Ishikawa (cell line): ENCODE measurements at regions not wholly inside any gene's neighbourhood (a gene's known extent, or its start where the extent isn't known, plus 50 kb on each side); places are given as distances from the start of the nearest gene placed in this dataset.

Experiments used
- CEBPB ChIP-seq: IDR thresholded peaks from 2 replicates; pipeline ENCODE4 v1.6.1; 2012
- CREB1 ChIP-seq: IDR thresholded peaks from 2 replicates; pipeline ENCODE4 v1.6.1; 2012; ENCODE audit warnings: low read depth
- EGR1 ChIP-seq: IDR thresholded peaks from 2 replicates; pipeline ENCODE4 v1.6.1; 2012
- EP300 ChIP-seq: IDR thresholded peaks from 2 replicates; pipeline ENCODE4 v1.6.1; 2012; ENCODE audit warnings: borderline replicate concordance
- FOXM1 ChIP-seq: IDR thresholded peaks from 2 replicates; pipeline ENCODE4 v1.6.1; 2012; ENCODE audit warnings: low read depth, borderline replicate concordance
- MAX ChIP-seq: IDR thresholded peaks from 2 replicates; pipeline ENCODE4 v1.6.1; 2012
- NFIC ChIP-seq: IDR thresholded peaks from 2 replicates; pipeline ENCODE4 v1.6.1; 2012
- RAD21 ChIP-seq: IDR thresholded peaks from 2 replicates; pipeline ENCODE4 v1.6.1; 2012; ENCODE audit warnings: low read depth
- TAF1 ChIP-seq: IDR thresholded peaks from 2 replicates; pipeline ENCODE4 v1.6.1; 2012; ENCODE audit warnings: low read depth, mild to moderate bottlenecking
- TCF12 ChIP-seq: IDR thresholded peaks from 2 replicates; pipeline ENCODE4 v1.6.1; 2012; ENCODE audit warnings: low read depth
- TEAD4 ChIP-seq: IDR thresholded peaks from 2 replicates; pipeline ENCODE4 v1.6.1; 2012
- USF1 ChIP-seq: IDR thresholded peaks from 2 replicates; pipeline ENCODE4 v1.6.1; 2012
- YY1 ChIP-seq: IDR thresholded peaks from 2 replicates; pipeline ENCODE4 v1.6.1; 2012; ENCODE audit warnings: low read depth
- ZBTB7A ChIP-seq: IDR thresholded peaks from 2 replicates; pipeline ENCODE4 v1.6.1; 2012; ENCODE audit warnings: low read depth
- TF ChIP-seq, protein P1 (sequence below): IDR thresholded peaks from 2 replicates; pipeline ENCODE4 v1.6.1; 2012; ENCODE audit warnings: low read depth, mild to moderate bottlenecking

DNA sequence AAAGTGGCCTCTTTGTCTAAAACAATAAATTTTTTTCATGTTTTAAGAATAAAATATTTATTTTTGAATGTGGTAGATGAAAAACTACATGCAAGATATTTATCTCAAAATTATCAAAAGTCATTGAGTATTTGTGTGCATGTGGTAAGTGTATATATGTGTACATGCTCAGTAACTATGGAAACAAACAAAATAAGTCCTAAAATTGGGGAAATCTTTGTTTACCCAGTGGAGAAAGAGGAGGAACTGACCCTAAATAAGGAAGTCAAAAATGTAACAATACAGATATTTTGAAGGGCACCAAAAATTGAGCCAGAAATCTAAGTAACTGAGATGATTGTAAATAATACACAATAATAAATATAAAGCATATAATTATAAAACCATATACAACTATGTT lies 639.2 kb downstream of the MAFB start:
- TF ChIP-seq FOXM1 (no peak), TAF1 (no peak), TEAD4 (no peak)

DNA sequence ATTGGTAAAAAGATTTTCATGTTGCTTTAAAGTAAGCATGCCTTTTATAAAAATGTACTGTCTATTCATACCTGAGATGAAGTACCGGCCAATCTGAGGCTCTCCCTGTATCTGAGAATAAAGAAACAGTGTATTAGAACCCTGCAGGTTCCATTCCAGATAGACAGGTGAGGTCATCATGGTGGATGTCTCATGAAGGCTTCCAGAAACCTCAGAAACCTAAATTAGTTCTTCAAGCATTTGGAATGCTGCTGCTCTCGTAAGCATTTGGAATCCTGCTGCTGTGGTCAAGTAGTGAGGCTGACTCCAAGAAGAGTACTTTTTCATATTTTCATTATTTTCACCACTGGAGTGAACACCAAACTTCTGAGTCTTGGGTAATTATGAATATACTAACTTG lies 642.3 kb downstream of the MAFB start:
- TF ChIP-seq CEBPB: no peak
- TF ChIP-seq ZBTB7A: no peak
- no peak for TF ChIP-seq FOXM1

- no peak for TF ChIP-seq TEAD4
Measured at GRCh38 chr20:40037511-40037910, 651.5 kb downstream of the MAFB start.

DNA sequence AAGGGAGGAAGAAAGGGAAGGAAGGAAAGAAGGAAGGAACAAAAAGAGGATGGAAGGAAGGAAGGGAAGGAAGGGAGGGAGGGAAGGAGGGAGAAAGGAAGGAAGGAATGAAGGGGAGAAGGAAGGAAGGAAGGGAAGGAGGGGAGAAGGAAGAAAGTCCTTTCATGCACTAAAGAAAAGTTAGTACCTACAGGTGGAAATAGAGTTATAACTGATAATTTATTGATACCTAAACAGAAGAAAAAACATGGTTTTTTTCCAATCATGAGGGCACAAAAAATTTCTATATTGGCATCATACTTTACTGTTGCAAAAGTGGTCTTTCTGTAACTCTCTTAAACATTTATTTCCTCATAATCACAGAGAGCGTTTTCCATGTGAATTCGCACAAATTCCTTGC lies 659.4 kb downstream of the MAFB start:
- TF ChIP-seq FOXM1: no peak
- TF ChIP-seq, protein P1, sequence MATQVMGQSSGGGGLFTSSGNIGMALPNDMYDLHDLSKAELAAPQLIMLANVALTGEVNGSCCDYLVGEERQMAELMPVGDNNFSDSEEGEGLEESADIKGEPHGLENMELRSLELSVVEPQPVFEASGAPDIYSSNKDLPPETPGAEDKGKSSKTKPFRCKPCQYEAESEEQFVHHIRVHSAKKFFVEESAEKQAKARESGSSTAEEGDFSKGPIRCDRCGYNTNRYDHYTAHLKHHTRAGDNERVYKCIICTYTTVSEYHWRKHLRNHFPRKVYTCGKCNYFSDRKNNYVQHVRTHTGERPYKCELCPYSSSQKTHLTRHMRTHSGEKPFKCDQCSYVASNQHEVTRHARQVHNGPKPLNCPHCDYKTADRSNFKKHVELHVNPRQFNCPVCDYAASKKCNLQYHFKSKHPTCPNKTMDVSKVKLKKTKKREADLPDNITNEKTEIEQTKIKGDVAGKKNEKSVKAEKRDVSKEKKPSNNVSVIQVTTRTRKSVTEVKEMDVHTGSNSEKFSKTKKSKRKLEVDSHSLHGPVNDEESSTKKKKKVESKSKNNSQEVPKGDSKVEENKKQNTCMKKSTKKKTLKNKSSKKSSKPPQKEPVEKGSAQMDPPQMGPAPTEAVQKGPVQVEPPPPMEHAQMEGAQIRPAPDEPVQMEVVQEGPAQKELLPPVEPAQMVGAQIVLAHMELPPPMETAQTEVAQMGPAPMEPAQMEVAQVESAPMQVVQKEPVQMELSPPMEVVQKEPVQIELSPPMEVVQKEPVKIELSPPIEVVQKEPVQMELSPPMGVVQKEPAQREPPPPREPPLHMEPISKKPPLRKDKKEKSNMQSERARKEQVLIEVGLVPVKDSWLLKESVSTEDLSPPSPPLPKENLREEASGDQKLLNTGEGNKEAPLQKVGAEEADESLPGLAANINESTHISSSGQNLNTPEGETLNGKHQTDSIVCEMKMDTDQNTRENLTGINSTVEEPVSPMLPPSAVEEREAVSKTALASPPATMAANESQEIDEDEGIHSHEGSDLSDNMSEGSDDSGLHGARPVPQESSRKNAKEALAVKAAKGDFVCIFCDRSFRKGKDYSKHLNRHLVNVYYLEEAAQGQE: no peak
- TF ChIP-seq USF1: no peak
- TF ChIP-seq CEBPB: no peak
- no peak for TF ChIP-seq EP300
- no peak for TF ChIP-seq RAD21
- no peak for TF ChIP-seq TEAD4
- no peak for TF ChIP-seq TCF12
- no peak for TF ChIP-seq MAX
- TF ChIP-seq EGR1: no peak
- no peak for TF ChIP-seq ZBTB7A
- TF ChIP-seq NFIC: no peak
- TF ChIP-seq TAF1: no peak
- TF ChIP-seq CREB1: no peak
- no peak for TF ChIP-seq YY1

GRCh38 chr20:40019510-40019909 lies 669.5 kb downstream of the MAFB start:
- TF ChIP-seq NFIC (no peak), TCF12 (no peak), EP300 (no peak), EGR1 (no peak), TAF1 (no peak), MAX (no peak), RAD21 (no peak), CEBPB (no peak), USF1 (no peak), TEAD4 (no peak), ZBTB7A (no peak), YY1 (no peak), FOXM1 (no peak), CREB1 (no peak)
- TF ChIP-seq, protein P1: no peak

- no peak for TF ChIP-seq CREB1
Measured at GRCh38 chr20:40017765-40018164, 671.3 kb downstream of the MAFB start.

DNA sequence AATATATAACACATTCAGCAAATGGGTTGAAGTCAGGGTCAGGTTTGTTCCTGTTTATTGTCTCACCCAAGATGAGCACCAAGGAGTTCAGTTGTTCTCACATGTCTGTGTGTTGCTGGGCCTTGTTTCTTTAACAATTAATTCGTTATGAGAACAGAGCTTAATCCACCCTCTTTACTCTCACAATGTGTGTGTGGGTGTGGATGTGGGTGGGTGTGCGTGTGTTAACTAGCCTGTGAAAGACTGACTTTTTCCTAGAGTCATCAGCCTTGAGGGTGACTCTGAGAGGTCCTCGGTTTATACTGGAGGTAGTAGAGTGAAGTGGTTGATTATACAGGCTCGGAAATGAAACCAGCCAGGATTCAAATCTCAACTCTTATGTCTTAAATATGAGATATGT lies 672.1 kb downstream of the MAFB start:
- no peak for TF ChIP-seq EP300
- TF ChIP-seq USF1: no peak
- no peak for TF ChIP-seq CEBPB
- no peak for TF ChIP-seq ZBTB7A
- no peak for TF ChIP-seq YY1
- TF ChIP-seq MAX: no peak
- TF ChIP-seq FOXM1: no peak
- TF ChIP-seq CREB1: no peak
- no peak for TF ChIP-seq RAD21
- no peak for TF ChIP-seq NFIC
- no peak for TF ChIP-seq TEAD4
- TF ChIP-seq TAF1: no peak
- TF ChIP-seq EGR1: no peak
- TF ChIP-seq, protein P1: no peak
